H9 (cell line): ENCODE measurements at regions not wholly inside any gene's neighbourhood (a gene's known extent, or its start where the extent isn't known, plus 50 kb on each side); places are given as distances from the start of the nearest gene placed in this dataset.
"Not testable (repeated sequence)": the region's sequence is repeated elsewhere in the genome, so short reads cannot be mapped to it uniquely, and the experiment has no call there.

ENCODE experiments used
- DNase-seq: peaks from one replicate; pipeline ENCODE4 v3.0.0-alpha.2; 2017
- H2AFZ ChIP-seq: one replicate; pipeline ENCODE4 v1.6.1; 2013; ENCODE audit warnings: mild to moderate bottlenecking, low read length, control low read depth, moderate library complexity
- H2AK5ac ChIP-seq: 2 replicates; pipeline ENCODE4 v1.6.1; 2013; ENCODE audit warnings: low read length, control low read depth, mixed read lengths; ENCODE audit not compliant: insufficient read length
- H2BK120ac ChIP-seq: one replicate; pipeline ENCODE4 v1.6.1; 2013; ENCODE audit warnings: low read depth, mild to moderate bottlenecking, low read length, control low read depth, inconsistent platforms; ENCODE audit not compliant: poor library complexity, severe bottlenecking
- H2BK12ac ChIP-seq: 2 replicates; pipeline ENCODE4 v1.6.1; 2013; ENCODE audit warnings: low read length, control low read depth, mixed read lengths, low read depth; ENCODE audit not compliant: insufficient read length
- H2BK15ac ChIP-seq: 2 replicates; pipeline ENCODE4 v1.6.1; 2013; ENCODE audit warnings: low read depth, low read length, control low read depth
- H2BK20ac ChIP-seq: one replicate; pipeline ENCODE4 v1.6.1; 2013; ENCODE audit warnings: low read depth, mild to moderate bottlenecking, low read length, control low read depth, inconsistent platforms; ENCODE audit not compliant: poor library complexity, severe bottlenecking
- H2BK5ac ChIP-seq: 2 replicates; pipeline ENCODE4 v1.6.1; 2013; ENCODE audit warnings: low read length, control low read depth, mixed read lengths; ENCODE audit not compliant: insufficient read length
- H3K14ac ChIP-seq: 2 replicates; pipeline ENCODE4 v1.6.1; 2013; ENCODE audit warnings: low read length, control low read depth; ENCODE audit not compliant: insufficient read depth
- H3K18ac ChIP-seq: 2 replicates; pipeline ENCODE4 v1.6.1; 2013; ENCODE audit warnings: low read depth, mild to moderate bottlenecking, mixed read lengths, low read length, control low read depth; ENCODE audit not compliant: insufficient read length
- H3K23ac ChIP-seq: 2 replicates; pipeline ENCODE4 v1.6.1; 2013; ENCODE audit warnings: low read length, control low read depth, mixed read lengths, low read depth; ENCODE audit not compliant: insufficient read length
- H3K23me2 ChIP-seq: 2 replicates; pipeline ENCODE4 v1.6.1; 2013; ENCODE audit warnings: low read depth, mild to moderate bottlenecking, mixed read lengths, low read length, control low read depth; ENCODE audit not compliant: insufficient read length, poor library complexity, severe bottlenecking
- H3K27ac ChIP-seq: 2 replicates; pipeline ENCODE4 v1.5.1; 2013; ENCODE audit warnings: low read length, control low read depth, mixed read lengths, low read depth; ENCODE audit not compliant: insufficient read length
- H3K27me3 ChIP-seq: 2 replicates; pipeline ENCODE4 v1.6.1; 2013; ENCODE audit warnings: low read length, control low read depth, inconsistent platforms; ENCODE audit not compliant: insufficient read depth
- H3K4ac ChIP-seq: 2 replicates; pipeline ENCODE4 v1.6.1; 2013; ENCODE audit warnings: low read depth, mild to moderate bottlenecking, control low read depth, inconsistent platforms, low read length, moderate library complexity
- H3K4me1 ChIP-seq: 2 replicates; pipeline ENCODE4 v1.6.1; 2013; ENCODE audit warnings: low read length, control low read depth, inconsistent platforms; ENCODE audit not compliant: insufficient read depth
- H3K4me2 ChIP-seq: 2 replicates; pipeline ENCODE4 v1.6.1; 2013; ENCODE audit warnings: low read length, control low read depth, mixed read lengths; ENCODE audit not compliant: insufficient read length, insufficient read depth
- H3K56ac ChIP-seq: 2 replicates; pipeline ENCODE4 v1.6.1; 2013; ENCODE audit warnings: low read depth, mild to moderate bottlenecking, mixed read lengths, low read length, control low read depth; ENCODE audit not compliant: insufficient read length
- H3K79me1 ChIP-seq: 2 replicates; pipeline ENCODE4 v1.6.1; 2013; ENCODE audit warnings: low read depth, mild to moderate bottlenecking, moderate library complexity, low read length, control low read depth, inconsistent platforms; ENCODE audit not compliant: insufficient read depth, poor library complexity, severe bottlenecking
- H3K79me2 ChIP-seq: 2 replicates; pipeline ENCODE4 v1.6.1; 2013; ENCODE audit warnings: low read length, control low read depth, inconsistent platforms; ENCODE audit not compliant: insufficient read depth
- H3K9ac ChIP-seq: 2 replicates; pipeline ENCODE4 v1.6.1; 2013; ENCODE audit warnings: low read length, control low read depth, mixed read lengths; ENCODE audit not compliant: insufficient read length; ENCODE audit errors: extremely low read depth
- H3K9me3 ChIP-seq: one replicate; pipeline ENCODE4 v1.6.1; 2013; ENCODE audit warnings: low read depth, low read length, inconsistent platforms; ENCODE audit not compliant: control insufficient read depth
- H3T11ph ChIP-seq: one replicate; pipeline ENCODE4 v1.6.1; 2013; ENCODE audit warnings: mild to moderate bottlenecking, low read length, control low read depth, inconsistent platforms
- H4K20me1 ChIP-seq: one replicate; pipeline ENCODE4 v1.6.1; 2013; ENCODE audit not compliant: control insufficient read depth, insufficient read length, insufficient read depth
- H4K5ac ChIP-seq: 2 replicates; pipeline ENCODE4 v1.6.1; 2013; ENCODE audit warnings: low read depth, mild to moderate bottlenecking, mixed read lengths, low read length, control low read depth; ENCODE audit not compliant: insufficient read length
- H4K8ac ChIP-seq: replicated peaks from 2 replicates; pipeline ENCODE4 v1.6.1; 2013; ENCODE audit warnings: low read length, control low read depth, mixed read lengths, low read depth; ENCODE audit not compliant: insufficient read length
- H4K91ac ChIP-seq: 2 replicates; pipeline ENCODE4 v1.6.1; 2013; ENCODE audit warnings: low read depth, mild to moderate bottlenecking, moderate library complexity, mixed read lengths, low read length, control low read depth; ENCODE audit not compliant: insufficient read length
- H3K27ac Mint-ChIP-seq, 3 experiments: 2 replicates in 2 of 3; 3 replicates in 1 of 3; pipeline ENCODE4 v1.8.0; 2020 to 2021; ENCODE audit warnings: mixed read lengths in 3 of 3, mild to moderate bottlenecking in 1 of 3, moderate library complexity in 1 of 3
- H3K27me3 Mint-ChIP-seq: 2 replicates; pipeline ENCODE4 v1.8.0; 2021; ENCODE audit warnings: low read depth, mild to moderate bottlenecking, moderate library complexity, mixed read lengths
- H3K36me3 Mint-ChIP-seq, 3 experiments: 2 replicates in 2 of 3; 3 replicates in 1 of 3; pipeline ENCODE4 v1.8.0; 2020 to 2021; ENCODE audit warnings: low read depth in 3 of 3, mixed read lengths in 3 of 3; ENCODE audit not compliant: insufficient read depth in 1 of 3
- H3K4me1 Mint-ChIP-seq, 2 experiments: 2 replicates each; pipeline ENCODE4 v1.8.0; 2020; ENCODE audit warnings: mixed read lengths in 2 of 2
- H3K4me3 Mint-ChIP-seq, 2 experiments: 2 replicates in 1 of 2; 3 replicates in 1 of 2; pipeline ENCODE4 v1.8.0; 2020 to 2021; ENCODE audit warnings: mild to moderate bottlenecking in 2 of 2, mixed read lengths in 2 of 2, moderate library complexity in 1 of 2
- H3K9me3 Mint-ChIP-seq, 2 experiments: 2 replicates in 1 of 2; 3 replicates in 1 of 2; pipeline ENCODE4 v1.8.0; 2020; ENCODE audit warnings: mild to moderate bottlenecking in 2 of 2, mixed read lengths in 2 of 2, moderate library complexity in 1 of 2
- CTCF ChIP-seq: fragments of 200-600 bp; sonication (generic); conservative IDR thresholded peaks from 3 replicates; pipeline ENCODE4 v1.8.0; 2021; ENCODE audit warnings: antibody characterized with exemption, mild to moderate bottlenecking
- WGBS: extraction: QIAGEN DNeasy Blood & Tissue Kit; methylation state at CpG from one replicate; pipeline ENCODE4 v1.1.7; 2013; ENCODE audit warnings: missing lambda C conversion rate, low lambda C conversion rate, mixed read lengths; ENCODE audit not compliant: insufficient read length; ENCODE audit errors: extremely low coverage; 5-methylcytosine and 5-hydroxymethylcytosine counted together

- Histone ChIP-seq H3K9ac (no peak overlapping the region), H3K4ac (no peak overlapping the region), H3K27me3 (no peaks in the 10 kb centered on the region), H3K23me2 (no peaks in the 10 kb centered on the region), H3K4me1 (peaks cover 7% of the 10 kb centered on the region; the same call in 1 of the 2 replicates), H2BK15ac (no peak overlapping the region), H2BK12ac (no peak overlapping the region), H3K4me2 (no peak overlapping the region), H2BK20ac (no peak overlapping the region), H4K8ac (no peak overlapping the region), H4K5ac (no peak overlapping the region), H3K27ac (no peak overlapping the region), H4K91ac (no peak overlapping the region), H3K14ac (no peak overlapping the region), H2BK120ac (no peak overlapping the region), H3K23ac (no peak overlapping the region), H3K79me2 (no peaks in the 10 kb centered on the region), H3K56ac (no peak overlapping the region), H3T11ph (no peak overlapping the region), H2BK5ac (no peak overlapping the region), H3K9me3 (no peaks in the 10 kb centered on the region), H3K79me1 (no peaks in the 10 kb centered on the region), H4K20me1 (no peaks in the 10 kb centered on the region), H2AK5ac (no peak overlapping the region), H3K18ac (no peak overlapping the region), H2AFZ (no peak overlapping the region)
- no peak overlapping the region for H3K4me3 Mint-ChIP-seq
- H3K36me3 Mint-ChIP-seq, result peaks cover 0 to 4% (median 0%) of the 10 kb centered on the region in 3 experiments; a peak in 1 of 7 replicates
- WGBS, result no CpG with 5 or more reads among the region's 3 CpGs
- H3K9me3 Mint-ChIP-seq, result peaks cover 3 to 9% of the 10 kb centered on the region in 2 experiments; a peak in 3 of 5 replicates
- H3K4me1 Mint-ChIP-seq, result peaks cover 32 to 38% of the 10 kb centered on the region in 2 experiments
- no peak for TF ChIP-seq CTCF
- DNase-seq, result no peak
- no peaks in the 10 kb centered on the region; the same call in 1 of the 2 replicates for H3K27me3 Mint-ChIP-seq
- H3K27ac Mint-ChIP-seq, result no peak overlapping the region
Measured at GRCh38 chr2:175842996-175843395, 159.1 kb downstream of the LNPK start.

- not testable (repeated sequence) for H3K18ac ChIP-seq, H2AFZ ChIP-seq, H3K4me3 Mint-ChIP-seq, H3K56ac ChIP-seq, H3K27ac ChIP-seq, DNase-seq, H2AK5ac ChIP-seq, H3K27me3 Mint-ChIP-seq, H3K14ac ChIP-seq, H3K9ac ChIP-seq, H3K36me3 Mint-ChIP-seq, H3K9me3 Mint-ChIP-seq, H3K79me2 ChIP-seq, H3K4me1 ChIP-seq, H3K4me2 ChIP-seq, H3K9me3 ChIP-seq, H2BK5ac ChIP-seq, H2BK120ac ChIP-seq, H3K23ac ChIP-seq, H2BK20ac ChIP-seq, H2BK12ac ChIP-seq, H4K8ac ChIP-seq, H3K4ac ChIP-seq, H3K27ac Mint-ChIP-seq, H4K5ac ChIP-seq, H2BK15ac ChIP-seq, H4K91ac ChIP-seq, H3K27me3 ChIP-seq, H4K20me1 ChIP-seq, H3T11ph ChIP-seq, H3K79me1 ChIP-seq, H3K23me2 ChIP-seq
- WGBS, result no CpG with 5 or more reads among the region's 3 CpGs
- peaks cover 18 to 25% of the 10 kb centered on the region in 2 experiments for H3K4me1 Mint-ChIP-seq
Measured at GRCh38 chr2:175840765-175841164, 161.3 kb downstream of the LNPK start.
